ENCODE measurements at regions not wholly inside any gene's neighbourhood (a gene's known extent, or its start where the extent isn't known, plus 50 kb on each side); places are given as distances from the start of the nearest gene placed in this dataset.

GRCh38 chr17:74116087-74116717, 87.3 kb upstream of the RPL38 start:
- Histone ChIP-seq H3K9ac (ENCODE audit: low read length) (no peak overlapping the region), H3K4me3 (ENCODE audit: low read length) (no peak overlapping the region), H3K27me3 (replicated peaks; ENCODE audit: control insufficient read depth, insufficient read depth, low read length) (peaks cover 38% of the 10 kb centered on the region), H3K36me3 (ENCODE audit: control insufficient read depth, insufficient read depth, low read length, severe bottlenecking) (no peaks in the 10 kb centered on the region), H3K4me1 (ENCODE audit: control insufficient read depth, insufficient read depth, low read length) (no peaks in the 10 kb centered on the region), H3K9me3 (ENCODE audit: control insufficient read depth, low read length) (peaks cover 2% of the 10 kb centered on the region)
- DNase-seq (ENCODE audit: low read depth), result no peak

DNA sequence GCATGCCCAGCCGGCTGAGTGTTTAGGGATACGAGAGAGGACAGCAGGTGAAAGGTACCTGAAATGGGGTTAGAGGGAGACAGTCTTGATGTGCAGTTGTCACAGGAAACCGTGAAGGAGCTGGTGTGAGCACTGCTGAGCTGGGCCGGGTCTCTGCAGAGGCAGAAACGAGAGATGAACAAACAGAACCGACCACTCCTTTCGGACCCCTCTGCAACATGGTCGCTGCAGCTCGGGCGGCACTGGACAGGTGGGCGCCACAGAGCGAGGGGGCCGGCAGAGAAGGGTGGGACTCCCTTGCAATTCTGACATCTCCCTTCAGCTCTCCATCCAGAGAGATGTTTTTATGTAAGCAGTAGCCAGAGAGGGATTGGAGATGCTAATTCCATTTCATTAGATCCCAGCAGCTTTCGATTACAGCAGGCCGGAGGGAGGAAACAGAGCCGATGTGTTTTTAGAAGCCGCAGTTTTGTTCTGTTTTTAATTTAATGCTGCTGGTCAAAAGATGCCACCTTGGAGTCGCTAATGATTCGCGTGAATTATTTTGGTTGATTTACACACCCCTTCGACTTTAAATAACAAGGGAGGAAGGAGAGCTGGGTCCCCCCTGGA, 86.3 kb upstream of the RPL38 start:
- no peak overlapping the region for H3K4me3 ChIP-seq (ENCODE audit: low read length)
- H3K9ac ChIP-seq (ENCODE audit: low read length), result no peak overlapping the region
- H3K36me3 ChIP-seq (ENCODE audit: control insufficient read depth, insufficient read depth, low read length, severe bottlenecking), result no peaks in the 10 kb centered on the region
- H3K27me3 ChIP-seq (replicated peaks; ENCODE audit: control insufficient read depth, insufficient read depth, low read length), result peaks cover 41% of the 10 kb centered on the region
- no peak for DNase-seq (ENCODE audit: low read depth)
- no peaks in the 10 kb centered on the region for H3K4me1 ChIP-seq (ENCODE audit: control insufficient read depth, insufficient read depth, low read length)
- peaks cover 6% of the 10 kb centered on the region for H3K9me3 ChIP-seq (ENCODE audit: control insufficient read depth, low read length)

DNA sequence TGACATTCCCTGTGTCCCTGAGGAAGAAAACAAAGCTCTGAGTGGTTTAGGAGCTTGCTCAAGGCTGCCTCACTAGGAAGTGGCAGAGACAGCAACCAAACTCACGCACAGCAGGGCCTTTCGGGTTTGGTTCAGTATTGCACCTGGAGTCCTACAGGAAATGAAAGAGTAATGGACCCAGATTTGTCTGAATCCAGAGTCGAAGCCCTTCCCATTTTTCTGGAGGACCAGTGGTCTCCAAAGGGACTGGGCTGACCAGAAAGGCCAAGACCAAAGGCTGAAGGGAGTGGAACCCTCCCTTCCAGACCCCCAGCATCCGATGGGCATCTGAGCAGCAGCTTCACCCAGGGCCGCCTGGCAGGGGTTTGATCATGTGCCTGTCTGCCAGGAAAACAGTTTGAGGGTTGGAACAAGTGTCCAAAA, 85.5 kb upstream of the RPL38 start:
- Histone ChIP-seq H3K9me3 (ENCODE audit: control insufficient read depth, low read length) (peaks cover 6% of the 10 kb centered on the region), H3K9ac (ENCODE audit: low read length) (no peak overlapping the region), H3K27me3 (replicated peaks; ENCODE audit: control insufficient read depth, insufficient read depth, low read length) (peaks cover 41% of the 10 kb centered on the region), H3K36me3 (ENCODE audit: control insufficient read depth, insufficient read depth, low read length, severe bottlenecking) (no peaks in the 10 kb centered on the region), H3K4me1 (ENCODE audit: control insufficient read depth, insufficient read depth, low read length) (no peaks in the 10 kb centered on the region), H3K4me3 (ENCODE audit: low read length) (no peak overlapping the region)
- DNase-seq (ENCODE audit: low read depth), result no peak

DNA sequence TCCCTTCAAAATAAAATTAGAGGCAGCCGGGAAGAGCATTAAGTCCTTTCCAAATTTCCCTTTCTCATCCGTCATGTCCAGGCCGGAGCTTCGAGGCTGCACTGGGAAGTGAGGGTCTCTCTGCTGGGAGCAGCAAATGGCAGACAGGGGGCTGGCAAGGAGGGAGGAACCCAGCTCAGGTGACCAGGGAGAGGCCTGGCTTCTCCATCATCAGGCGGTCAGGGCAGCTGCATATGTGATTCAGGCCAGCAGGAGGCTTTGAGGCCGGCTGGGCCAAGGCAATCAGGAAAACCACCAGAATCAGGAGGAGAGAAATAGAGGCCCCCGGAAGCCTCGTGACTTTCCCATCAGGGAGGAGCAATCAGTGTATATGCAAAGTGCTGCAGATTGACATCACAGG, 85.0 kb upstream of the RPL38 start:
- Histone ChIP-seq H3K9ac (ENCODE audit: low read length) (no peak overlapping the region), H3K4me1 (ENCODE audit: control insufficient read depth, insufficient read depth, low read length) (no peaks in the 10 kb centered on the region), H3K9me3 (ENCODE audit: control insufficient read depth, low read length) (peaks cover 6% of the 10 kb centered on the region), H3K36me3 (ENCODE audit: control insufficient read depth, insufficient read depth, low read length, severe bottlenecking) (no peaks in the 10 kb centered on the region), H3K4me3 (ENCODE audit: low read length) (no peak overlapping the region), H3K27me3 (replicated peaks; ENCODE audit: control insufficient read depth, insufficient read depth, low read length) (peaks cover 41% of the 10 kb centered on the region)
- DNase-seq (ENCODE audit: low read depth), result no peak

DNA sequence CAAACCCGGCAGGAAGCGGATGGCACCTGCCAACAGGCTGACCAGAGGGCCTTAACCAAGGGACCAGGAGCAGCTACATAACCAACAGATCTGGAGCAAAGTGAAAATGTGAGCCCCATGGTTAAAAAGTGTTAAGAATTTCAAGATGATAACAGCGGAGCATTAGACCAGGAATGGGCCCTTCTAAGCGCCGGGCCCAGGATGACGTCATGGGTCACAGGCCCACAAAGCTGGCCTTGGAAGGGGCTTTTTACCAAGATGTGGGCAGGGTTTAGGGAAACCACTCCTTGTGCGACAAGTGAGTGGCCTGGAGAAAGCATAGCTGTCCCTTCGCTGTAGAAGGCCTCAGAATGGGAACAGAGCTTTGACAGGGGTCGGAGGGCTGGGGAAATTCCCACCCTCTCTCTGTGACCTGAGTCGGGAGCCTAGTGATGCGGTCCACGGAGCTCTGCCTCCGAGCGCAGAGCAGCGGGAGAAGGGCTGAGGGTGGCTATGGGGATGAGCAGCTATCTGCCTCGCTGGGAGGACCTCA, 84.4 kb upstream of the RPL38 start:
- no peak overlapping the region for H3K9ac ChIP-seq (ENCODE audit: low read length)
- H3K4me3 ChIP-seq (ENCODE audit: low read length), result no peak overlapping the region
- peaks cover 4% of the 10 kb centered on the region for H3K4me1 ChIP-seq (ENCODE audit: control insufficient read depth, insufficient read depth, low read length)
- peaks cover 41% of the 10 kb centered on the region for H3K27me3 ChIP-seq (replicated peaks; ENCODE audit: control insufficient read depth, insufficient read depth, low read length)
- no peaks in the 10 kb centered on the region for H3K36me3 ChIP-seq (ENCODE audit: control insufficient read depth, insufficient read depth, low read length, severe bottlenecking)
- peaks cover 6% of the 10 kb centered on the region for H3K9me3 ChIP-seq (ENCODE audit: control insufficient read depth, low read length)
- no peak for DNase-seq (ENCODE audit: low read depth)

DNA sequence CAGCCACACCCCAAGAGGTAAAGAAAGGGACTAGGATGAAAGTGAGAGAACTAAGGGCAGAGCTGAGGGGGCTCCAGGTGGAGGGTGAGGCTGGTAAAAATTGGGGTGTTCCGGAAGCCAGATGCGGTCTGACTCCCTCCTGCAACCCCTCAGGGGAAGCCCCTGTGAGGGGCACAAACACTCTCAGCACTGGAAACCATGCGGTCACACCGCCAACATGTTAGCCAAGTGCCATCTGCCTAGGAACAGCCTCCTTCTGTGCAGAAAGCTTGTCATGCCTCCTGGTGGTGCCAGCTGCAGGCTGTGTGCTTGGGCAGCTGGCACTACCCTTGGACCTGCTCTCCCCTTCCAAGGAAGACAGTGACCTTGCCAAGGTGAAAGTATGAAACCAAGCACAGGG, 83.5 kb upstream of the RPL38 start:
- peaks cover 35% of the 10 kb centered on the region for H3K27me3 ChIP-seq (replicated peaks; ENCODE audit: control insufficient read depth, insufficient read depth, low read length)
- H3K9ac ChIP-seq (ENCODE audit: low read length), result no peak overlapping the region

GRCh38 chr17:74123350-74123749, 80.1 kb upstream of the RPL38 start:
- H3K36me3 ChIP-seq (ENCODE audit: control insufficient read depth, insufficient read depth, low read length, severe bottlenecking), result no peaks in the 10 kb centered on the region
- H3K9ac ChIP-seq (ENCODE audit: low read length), result no peak overlapping the region
- H3K4me3 ChIP-seq (ENCODE audit: low read length), result no peak overlapping the region
- H3K9me3 ChIP-seq (ENCODE audit: control insufficient read depth, low read length), result peaks cover 6% of the 10 kb centered on the region
- H3K27me3 ChIP-seq (replicated peaks; ENCODE audit: control insufficient read depth, insufficient read depth, low read length), result peaks cover 28% of the 10 kb centered on the region
- DNase-seq (ENCODE audit: low read depth), result no peak
- H3K4me1 ChIP-seq (ENCODE audit: control insufficient read depth, insufficient read depth, low read length), result peaks cover 4% of the 10 kb centered on the region

More for the DNA sequence above, 83.5 kb upstream of the RPL38 start:
- peaks cover 6% of the 10 kb centered on the region for H3K9me3 ChIP-seq (ENCODE audit: control insufficient read depth, low read length)
- DNase-seq (ENCODE audit: low read depth), result no peak
- no peak overlapping the region for H3K4me3 ChIP-seq (ENCODE audit: low read length)
- no peaks in the 10 kb centered on the region for H3K36me3 ChIP-seq (ENCODE audit: control insufficient read depth, insufficient read depth, low read length, severe bottlenecking)
- peaks cover 4% of the 10 kb centered on the region for H3K4me1 ChIP-seq (ENCODE audit: control insufficient read depth, insufficient read depth, low read length)

- Histone ChIP-seq H3K9ac (ENCODE audit: low read length) (no peak overlapping the region), H3K4me1 (ENCODE audit: control insufficient read depth, insufficient read depth, low read length) (peaks cover 4% of the 10 kb centered on the region), H3K4me3 (ENCODE audit: low read length) (no peak overlapping the region), H3K9me3 (ENCODE audit: control insufficient read depth, low read length) (peaks cover 6% of the 10 kb centered on the region), H3K27me3 (replicated peaks; ENCODE audit: control insufficient read depth, insufficient read depth, low read length) (peaks cover 29% of the 10 kb centered on the region), H3K36me3 (ENCODE audit: control insufficient read depth, insufficient read depth, low read length, severe bottlenecking) (no peaks in the 10 kb centered on the region)
- DNase-seq (ENCODE audit: low read depth), result no peak
Measured at GRCh38 chr17:74123866-74124444, 79.5 kb upstream of the RPL38 start.

DNA sequence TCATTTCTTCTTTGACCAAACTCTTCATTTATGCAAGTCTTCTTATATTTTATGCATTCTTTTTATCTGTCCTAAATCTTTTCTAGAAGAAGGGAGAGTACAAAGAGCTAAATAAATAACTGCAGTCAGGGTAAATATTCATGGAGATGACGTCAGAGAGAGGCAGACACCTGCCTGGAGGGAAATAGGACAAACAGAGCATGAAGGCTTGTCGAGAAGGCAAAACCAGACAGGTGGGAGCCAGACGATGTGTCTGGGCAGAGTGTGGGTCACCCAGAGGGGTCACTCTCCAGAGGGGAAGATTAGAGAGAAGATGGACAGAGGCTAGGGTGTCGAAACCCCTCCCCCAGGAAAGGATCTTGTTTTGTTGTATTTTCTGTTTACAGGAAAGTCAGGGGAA, 78.3 kb upstream of the RPL38 start:
- no peak overlapping the region for H3K4me3 ChIP-seq (ENCODE audit: low read length)

DNA sequence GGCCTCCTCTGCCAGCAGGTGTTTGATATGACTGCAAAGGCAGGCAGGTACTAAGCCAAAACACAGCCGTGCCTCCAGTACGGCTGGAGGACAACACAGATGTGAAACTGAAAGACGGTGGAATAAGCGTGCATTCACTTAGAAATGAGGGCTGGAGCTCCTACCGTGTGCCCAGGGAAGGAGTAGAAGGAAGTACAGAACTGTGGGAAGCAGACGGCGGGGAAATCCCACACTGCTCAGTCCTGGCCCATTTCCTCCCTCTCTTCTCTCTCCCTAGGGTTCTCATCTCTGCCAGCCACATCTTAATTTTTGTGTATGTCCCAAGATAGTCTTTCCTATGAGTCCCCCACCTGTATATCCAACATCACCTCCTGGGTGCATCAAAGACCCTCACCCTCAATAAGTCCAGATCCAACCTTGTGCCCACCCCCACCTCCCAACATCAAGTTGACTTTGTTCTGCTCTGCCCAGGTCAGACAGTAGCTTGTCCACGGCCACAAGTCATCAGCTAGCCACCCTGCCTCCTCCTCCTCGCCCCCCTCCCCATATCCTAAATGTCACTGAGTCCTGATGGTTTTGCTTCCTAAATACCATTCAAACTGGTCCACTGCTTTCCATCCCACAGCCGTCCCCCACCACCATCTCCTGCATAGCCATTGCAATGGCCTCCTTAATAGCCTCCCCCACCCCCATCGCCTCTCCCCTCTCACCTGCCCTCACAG, 77.1 kb upstream of the RPL38 start:
- DNase-seq (ENCODE audit: low read depth), result no peak
- H3K36me3 ChIP-seq (ENCODE audit: control insufficient read depth, insufficient read depth, low read length, severe bottlenecking), result no peaks in the 10 kb centered on the region
- peaks cover 13% of the 10 kb centered on the region for H3K27me3 ChIP-seq (replicated peaks; ENCODE audit: control insufficient read depth, insufficient read depth, low read length)
- no peak overlapping the region for H3K9ac ChIP-seq (ENCODE audit: low read length)
- no peak overlapping the region for H3K4me3 ChIP-seq (ENCODE audit: low read length)
- peaks cover 4% of the 10 kb centered on the region for H3K4me1 ChIP-seq (ENCODE audit: control insufficient read depth, insufficient read depth, low read length)
- peaks cover 3% of the 10 kb centered on the region for H3K9me3 ChIP-seq (ENCODE audit: control insufficient read depth, low read length)

More for the DNA sequence above, 78.3 kb upstream of the RPL38 start:
- no peak for DNase-seq (ENCODE audit: low read depth)
- no peaks in the 10 kb centered on the region for H3K36me3 ChIP-seq (ENCODE audit: control insufficient read depth, insufficient read depth, low read length, severe bottlenecking)
- H3K27me3 ChIP-seq (replicated peaks; ENCODE audit: control insufficient read depth, insufficient read depth, low read length), result peaks cover 19% of the 10 kb centered on the region
- H3K9ac ChIP-seq (ENCODE audit: low read length), result no peak overlapping the region
- peaks cover 6% of the 10 kb centered on the region for H3K9me3 ChIP-seq (ENCODE audit: control insufficient read depth, low read length)
- H3K4me1 ChIP-seq (ENCODE audit: control insufficient read depth, insufficient read depth, low read length), result peaks cover 4% of the 10 kb centered on the region

- no peak overlapping the region for H3K9ac ChIP-seq (ENCODE audit: low read length)
- no peaks in the 10 kb centered on the region for H3K36me3 ChIP-seq (ENCODE audit: control insufficient read depth, insufficient read depth, low read length, severe bottlenecking)
- no peak for DNase-seq (ENCODE audit: low read depth)
- H3K4me1 ChIP-seq (ENCODE audit: control insufficient read depth, insufficient read depth, low read length), result peaks cover 4% of the 10 kb centered on the region
- H3K9me3 ChIP-seq (ENCODE audit: control insufficient read depth, low read length), result no peaks in the 10 kb centered on the region
- H3K4me3 ChIP-seq (ENCODE audit: low read length), result no peak overlapping the region
- peaks cover 14% of the 10 kb centered on the region for H3K27me3 ChIP-seq (replicated peaks; ENCODE audit: control insufficient read depth, insufficient read depth, low read length)
Measured at GRCh38 chr17:74126959-74127358, 76.5 kb upstream of the RPL38 start.

Measured in adipocyte (in vitro differentiated cells).